ENCODE measurements at regions not wholly inside any gene's neighbourhood (a gene's known extent, or its start where the extent isn't known, plus 50 kb on each side); places are given as distances from the start of the nearest gene placed in this dataset.

- H3K4me3 ChIP-seq = no peak overlapping the region
- WGBS, 10 experiments = 0 to 88% (median 7%) methylated on average over 1 to 3 of the region's 3 CpGs; no CpG with 5 or more reads in 5 of the 10 experiments
- in situ Hi-C loops (cut with MboI; ENCODE audit: low pct_unique_long_range_greater_than_20kb in 2 of 9, low sequenced_read_pairs in 9 of 9, unreplicated experiment in 9 of 9) = no loop called here
- no peak for ATAC-seq (replicated peaks in 6 of 8)
- H3K27ac ChIP-seq = no peak overlapping the region
- H3K4me1 ChIP-seq (replicated peaks in 1 of 2) = no peaks in the 10 kb centered on the region
These were observed 272.4 kb upstream of the MYO3A start for GRCh38 chr10:25661632-25662031.

DNA sequence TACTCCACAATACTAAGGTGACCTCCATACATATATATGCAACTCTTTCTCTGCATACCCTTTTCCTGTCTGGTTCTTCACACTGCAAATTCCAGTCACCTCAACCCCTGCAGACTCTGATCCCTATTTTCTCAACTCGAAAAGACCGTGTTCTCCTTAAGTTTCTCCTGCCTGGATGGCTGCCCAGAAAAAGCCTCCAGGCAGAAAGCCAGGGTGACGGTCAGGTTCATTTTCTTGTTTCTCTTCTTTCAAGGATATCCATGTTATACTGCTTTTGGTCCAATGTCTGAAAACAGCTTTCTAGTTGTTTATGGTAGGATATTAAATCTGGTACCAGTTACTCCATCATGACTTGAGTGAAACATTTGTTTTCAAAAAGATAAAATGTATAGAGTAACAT lies 267.8 kb upstream of the MYO3A start:
- Histone ChIP-seq H3K4me1 (replicated peaks in 1 of 2) (no peaks in the 10 kb centered on the region), H3K4me3 (no peak overlapping the region), H3K27ac (no peak overlapping the region)
- ATAC-seq (replicated peaks in 6 of 8) = no peak
- in situ Hi-C loops (cut with MboI; ENCODE audit: low pct_unique_long_range_greater_than_20kb in 2 of 9, low sequenced_read_pairs in 9 of 9, unreplicated experiment in 9 of 9) = no loop called here
- 13 to 100% (median 57%) methylated on average over 1 to 3 of the region's 3 CpGs; no CpG with 5 or more reads in 2 of the 10 experiments for WGBS, 10 experiments

DNA sequence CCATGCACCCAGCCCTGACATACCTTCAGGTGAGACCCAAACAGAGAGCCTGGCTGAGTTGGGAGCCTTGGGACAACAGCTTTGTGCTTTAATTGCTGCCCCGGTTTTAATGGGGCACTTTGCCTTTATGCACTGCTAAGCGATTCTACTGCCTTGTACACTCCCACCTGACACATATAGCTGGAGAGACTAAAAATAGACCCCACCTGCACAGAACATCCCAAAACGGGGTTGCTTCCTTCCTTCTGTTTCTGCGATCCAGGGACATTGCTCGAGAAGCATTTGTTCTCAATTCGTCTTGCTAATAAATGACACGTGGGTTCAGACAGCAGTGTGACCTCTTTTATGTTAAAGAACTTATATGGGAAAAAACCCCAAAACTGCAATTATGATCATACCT lies 258.8 kb upstream of the MYO3A start:
- Histone ChIP-seq H3K4me1 (replicated peaks in 1 of 2) (no peaks in the 10 kb centered on the region), H3K27ac (no peak overlapping the region), H3K4me3 (no peak overlapping the region)
- 0 to 100% (median 81%) methylated on average over 1 to 7 of the region's 7 CpGs for WGBS, 10 experiments
- in situ Hi-C loops (cut with MboI; ENCODE audit: low pct_unique_long_range_greater_than_20kb in 2 of 9, low sequenced_read_pairs in 9 of 9, unreplicated experiment in 9 of 9) = loop anchor here in 4 of 9 experiments (25.0 kb wide), 1 partner anchor 563 kb away; no protein-coding TSS in a partner anchor
- no peak for ATAC-seq (replicated peaks in 6 of 8)

GRCh38 chr10:25675615-25676014 lies 258.4 kb upstream of the MYO3A start:
- ATAC-seq (replicated peaks in 6 of 8) = no peak
- in situ Hi-C loops (cut with MboI; ENCODE audit: low pct_unique_long_range_greater_than_20kb in 2 of 9, low sequenced_read_pairs in 9 of 9, unreplicated experiment in 9 of 9) = loop anchor here in 4 of 9 experiments (25.0 kb wide), 1 partner anchor 563 kb away; no protein-coding TSS in a partner anchor
- WGBS, 10 experiments = 9 to 100% (median 63%) methylated on average over 1 of the region's 1 CpG; no CpG with 5 or more reads in 1 of the 10 experiments
- Histone ChIP-seq H3K4me3 (no peak overlapping the region), H3K4me1 (replicated peaks in 1 of 2) (no peaks in the 10 kb centered on the region), H3K27ac (no peak overlapping the region)

DNA sequence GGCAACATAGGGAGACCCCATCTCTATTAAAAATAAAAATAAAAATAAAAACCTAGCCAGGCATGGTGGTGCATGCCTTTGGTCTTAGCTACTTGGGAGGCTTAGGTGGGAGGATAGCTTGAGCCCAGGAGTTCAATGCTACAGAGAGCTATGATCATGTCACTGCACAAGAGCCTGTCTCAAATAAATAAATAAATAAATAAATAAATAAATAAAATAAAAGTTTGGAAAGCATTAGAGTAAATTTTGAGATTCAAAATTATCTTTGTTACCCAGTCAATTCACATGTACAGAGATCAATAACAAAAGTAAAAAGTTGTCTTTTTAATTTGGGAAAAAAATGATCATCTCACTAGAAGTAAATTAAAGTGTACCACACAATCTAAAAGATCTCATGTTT lies 255.8 kb upstream of the MYO3A start:
- H3K27ac ChIP-seq = no peak overlapping the region
- ATAC-seq (replicated peaks in 6 of 8) = no peak
- no peak overlapping the region for H3K4me3 ChIP-seq
- in situ Hi-C loops (cut with MboI; ENCODE audit: low pct_unique_long_range_greater_than_20kb in 2 of 9, low sequenced_read_pairs in 9 of 9, unreplicated experiment in 9 of 9) = loop anchor here in 4 of 9 experiments (25.0 kb wide), 1 partner anchor 566 kb away; no protein-coding TSS in a partner anchor
- H3K4me1 ChIP-seq (replicated peaks in 1 of 2) = peaks cover 8 to 11% of the 10 kb centered on the region in 2 donors

- in situ Hi-C loops (cut with MboI; ENCODE audit: low pct_unique_long_range_greater_than_20kb in 2 of 9, low sequenced_read_pairs in 9 of 9, unreplicated experiment in 9 of 9) = loop anchor here in 4 of 9 experiments (25.0 kb wide), 1 partner anchor 566 kb away; no protein-coding TSS in a partner anchor
These were observed 255.4 kb upstream of the MYO3A start for GRCh38 chr10:25678666-25679065.

DNA sequence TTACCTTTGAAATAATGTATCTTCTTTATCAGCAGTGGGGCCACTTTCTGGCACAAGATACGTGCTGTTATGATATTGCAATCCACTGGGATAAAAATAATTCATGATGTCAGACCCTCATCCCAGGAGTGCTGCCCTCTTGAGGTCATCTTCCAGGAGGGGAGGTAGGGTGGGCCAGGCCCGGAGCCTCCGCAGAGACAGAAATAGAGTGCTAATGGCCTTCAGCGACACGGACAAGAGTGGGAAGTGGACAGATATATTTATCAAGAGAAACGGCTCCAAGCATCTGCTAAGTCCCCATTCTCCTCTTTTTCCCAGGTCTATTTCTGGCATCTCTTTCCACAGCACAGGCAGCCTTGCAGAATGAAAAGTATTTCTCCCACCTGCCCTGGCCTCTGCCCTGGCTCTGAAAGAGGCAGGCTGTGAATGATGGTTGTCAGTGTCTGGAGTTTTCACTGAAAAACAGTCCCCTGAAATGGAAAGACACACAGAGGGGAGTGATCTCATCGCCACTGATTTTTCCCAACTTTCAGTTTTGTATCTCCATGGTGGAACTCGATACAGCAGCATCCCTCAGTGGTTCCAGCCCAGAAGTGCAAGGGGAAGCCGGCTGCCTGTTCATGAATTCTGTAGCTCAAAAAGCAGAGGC lies 251.7 kb upstream of the MYO3A start:
- WGBS, 10 experiments = 0 to 64% (median 19%) methylated on average over 1 to 6 of the region's 9 CpGs
- Histone ChIP-seq H3K4me1 (replicated peaks in 1 of 2) (peaks cover 9 to 11% of the 10 kb centered on the region in 2 donors), H3K27ac (peak overlapping the region; percentile 10 to 33), H3K4me3 (peak overlapping the region in 1 of 5 donors; percentile 10)
- peak; percentile 90 to 98 (median 94) for ATAC-seq (replicated peaks in 6 of 8)
- in situ Hi-C loops (cut with MboI; ENCODE audit: low pct_unique_long_range_greater_than_20kb in 2 of 9, low sequenced_read_pairs in 9 of 9, unreplicated experiment in 9 of 9) = loop anchor here in 4 of 9 experiments (25.0 kb wide), 1 partner anchor 570 kb away; no protein-coding TSS in a partner anchor

More at GRCh38 chr10:25678666-25679065, 255.4 kb upstream of the MYO3A start:
- peaks cover 8 to 11% of the 10 kb centered on the region in 2 donors for H3K4me1 ChIP-seq (replicated peaks in 1 of 2)
- 0 to 100% (median 61%) methylated on average over 1 to 2 of the region's 2 CpGs for WGBS, 10 experiments
- no peak for ATAC-seq (replicated peaks in 6 of 8)
- H3K27ac ChIP-seq = no peak overlapping the region
- H3K4me3 ChIP-seq = no peak overlapping the region

- Histone ChIP-seq H3K27ac (no peak overlapping the region), H3K4me3 (no peak overlapping the region), H3K4me1 (replicated peaks in 1 of 2) (peaks cover 11% of the 10 kb centered on the region in 2 donors)
- no peak for ATAC-seq (replicated peaks in 6 of 8)
- 23 to 100% (median 79%) methylated on average over 1 to 4 of the region's 4 CpGs; no CpG with 5 or more reads in 1 of the 10 experiments for WGBS, 10 experiments
- in situ Hi-C loops (cut with MboI; ENCODE audit: low pct_unique_long_range_greater_than_20kb in 2 of 9, low sequenced_read_pairs in 9 of 9, unreplicated experiment in 9 of 9) = loop anchor here in 4 of 9 experiments (25.0 kb wide), 1 partner anchor 571 kb away; no protein-coding TSS in a partner anchor
These were observed 250.7 kb upstream of the MYO3A start for GRCh38 chr10:25683344-25683743.

DNA sequence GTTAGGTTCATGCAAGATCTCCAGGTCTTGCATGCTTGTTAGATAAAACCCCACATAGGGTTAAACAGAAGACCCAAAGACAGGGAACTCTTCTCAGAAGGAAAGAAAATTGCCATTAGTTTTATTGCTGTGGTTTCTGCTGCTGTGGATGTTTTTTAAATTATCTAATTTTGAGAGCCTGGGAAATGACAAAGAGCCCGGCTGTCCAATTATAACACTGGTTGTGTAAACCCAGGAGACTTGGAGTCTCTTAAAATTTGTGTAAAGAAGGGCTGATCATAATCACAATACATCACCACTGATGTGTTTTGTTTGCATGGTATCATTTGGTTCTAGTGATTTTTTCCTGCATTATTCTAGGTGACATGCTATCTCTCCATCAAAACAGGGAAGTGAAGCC lies 246.5 kb upstream of the MYO3A start:
- Histone ChIP-seq H3K27ac (no peak overlapping the region), H3K4me3 (no peak overlapping the region), H3K4me1 (replicated peaks in 1 of 2) (peaks cover 3% of the 10 kb centered on the region in 2 donors)
- no peak for ATAC-seq (replicated peaks in 6 of 8)
- in situ Hi-C loops (cut with MboI; ENCODE audit: low pct_unique_long_range_greater_than_20kb in 2 of 9, low sequenced_read_pairs in 9 of 9, unreplicated experiment in 9 of 9) = loop anchor here in 4 of 9 experiments (25.0 kb wide), 1 partner anchor 575 kb away; no protein-coding TSS in a partner anchor
- 90 to 100% methylated on average over 1 of the region's 1 CpG; no CpG with 5 or more reads in 8 of the 10 experiments for WGBS, 10 experiments

- WGBS, 10 experiments = 17 to 100% (median 53%) methylated on average over 1 to 3 of the region's 3 CpGs; no CpG with 5 or more reads in 4 of the 10 experiments
- Histone ChIP-seq H3K4me3 (no peak overlapping the region), H3K27ac (no peak overlapping the region), H3K4me1 (replicated peaks in 1 of 2) (peaks cover 0 to 3% of the 10 kb centered on the region in 2 donors)
- no peak for ATAC-seq (replicated peaks in 6 of 8)
- in situ Hi-C loops (cut with MboI; ENCODE audit: low pct_unique_long_range_greater_than_20kb in 2 of 9, low sequenced_read_pairs in 9 of 9, unreplicated experiment in 9 of 9) = loop anchor here in 4 of 9 experiments (25.0 kb wide), 1 partner anchor 577 kb away; no protein-coding TSS in a partner anchor
These were observed 244.5 kb upstream of the MYO3A start for GRCh38 chr10:25689346-25690100.

GRCh38 chr10:25692761-25693160 lies 241.3 kb upstream of the MYO3A start:
- 0 to 6% methylated on average over 1 to 2 of the region's 2 CpGs; no CpG with 5 or more reads in 8 of the 10 experiments for WGBS, 10 experiments
- H3K4me1 ChIP-seq (replicated peaks in 1 of 2) = no peaks in the 10 kb centered on the region
- no peak overlapping the region for H3K4me3 ChIP-seq
- in situ Hi-C loops (cut with MboI; ENCODE audit: low pct_unique_long_range_greater_than_20kb in 2 of 9, low sequenced_read_pairs in 9 of 9, unreplicated experiment in 9 of 9) = loop anchor here in 4 of 9 experiments (25.0 kb wide), 1 partner anchor 580 kb away; no protein-coding TSS in a partner anchor
- ATAC-seq (replicated peaks in 6 of 8) = no peak
- no peak overlapping the region for H3K27ac ChIP-seq

DNA sequence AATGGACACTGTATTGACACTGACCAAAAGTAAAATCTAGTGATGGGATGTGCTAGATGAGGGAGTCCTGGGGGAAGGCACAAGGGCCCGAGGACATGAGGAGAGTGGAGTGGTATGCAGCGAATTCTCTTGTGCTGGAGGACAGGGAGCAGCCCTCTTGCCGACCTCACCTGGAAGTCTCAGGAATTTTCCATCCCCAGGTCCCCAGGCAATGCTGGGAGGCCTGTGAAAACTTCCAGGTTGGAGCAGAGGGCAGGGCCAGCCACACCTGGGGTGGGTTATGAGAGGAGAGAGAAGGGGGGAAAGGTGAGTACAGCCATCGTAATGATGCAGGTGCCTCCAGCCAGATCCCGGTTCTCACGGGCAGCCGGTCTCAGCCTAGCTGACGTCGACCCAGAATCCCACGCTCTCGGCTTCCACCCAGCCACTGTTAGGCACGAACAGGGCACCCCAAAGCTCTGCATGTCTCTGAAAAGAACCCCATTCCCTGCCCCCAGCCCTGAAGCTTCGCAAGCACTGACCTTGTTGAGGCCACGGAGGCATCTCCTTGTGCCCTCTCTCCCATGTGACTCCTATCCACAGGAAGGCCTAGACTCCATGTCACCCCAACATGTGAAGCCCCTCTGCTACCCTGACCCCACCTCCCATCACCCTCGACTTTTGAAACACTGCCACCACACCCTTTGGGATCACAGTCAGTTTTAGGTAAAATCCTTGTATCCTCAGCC lies 239.7 kb upstream of the MYO3A start:
- 18 to 100% (median 80%) methylated on average over 1 to 6 of the region's 15 CpGs; no CpG with 5 or more reads in 1 of the 10 experiments for WGBS, 10 experiments
- no peak for ATAC-seq (replicated peaks in 6 of 8)
- Histone ChIP-seq H3K27ac (no peak overlapping the region), H3K4me1 (replicated peaks in 1 of 2) (no peaks in the 10 kb centered on the region), H3K4me3 (no peak overlapping the region)
- in situ Hi-C loops (cut with MboI; ENCODE audit: low pct_unique_long_range_greater_than_20kb in 2 of 9, low sequenced_read_pairs in 9 of 9, unreplicated experiment in 9 of 9) = loop anchor here in 4 of 9 experiments (25.0 kb wide), 1 partner anchor 582 kb away; no protein-coding TSS in a partner anchor

Measured in motor neuron (in vitro differentiated cells).